Cardiac fibroblast (primary cell): ENCODE measurements at regions not wholly inside any gene's neighbourhood (a gene's known extent, or its start where the extent isn't known, plus 50 kb on each side); places are given as distances from the start of the nearest gene placed in this dataset.

Source experiments
- DNase-seq, 2 donors: peaks; one replicate each; pipeline versions ENCODE4 v3.0.0 to v3.0.0-alpha.2; 2010; ENCODE audit warnings: low read depth in 2 of 2
- H3K4me3 ChIP-seq, 2 donors: replicated peaks in 1 of 2; 1 replicate in 1 of 2; 2 replicates in 1 of 2; pipeline ENCODE4 v1.5.1; 2011; ENCODE audit warnings: low read depth in 2 of 2, low read length in 2 of 2, mild to moderate bottlenecking in 2 of 2, moderate library complexity in 1 of 2
- TF ChIP-seq, protein P1 (sequence below): IDR thresholded peaks from one replicate; pipeline ENCODE4 v1.5.1; 2011; ENCODE audit warnings: low read depth, mild to moderate bottlenecking, low read length, inconsistent platforms

DNA sequence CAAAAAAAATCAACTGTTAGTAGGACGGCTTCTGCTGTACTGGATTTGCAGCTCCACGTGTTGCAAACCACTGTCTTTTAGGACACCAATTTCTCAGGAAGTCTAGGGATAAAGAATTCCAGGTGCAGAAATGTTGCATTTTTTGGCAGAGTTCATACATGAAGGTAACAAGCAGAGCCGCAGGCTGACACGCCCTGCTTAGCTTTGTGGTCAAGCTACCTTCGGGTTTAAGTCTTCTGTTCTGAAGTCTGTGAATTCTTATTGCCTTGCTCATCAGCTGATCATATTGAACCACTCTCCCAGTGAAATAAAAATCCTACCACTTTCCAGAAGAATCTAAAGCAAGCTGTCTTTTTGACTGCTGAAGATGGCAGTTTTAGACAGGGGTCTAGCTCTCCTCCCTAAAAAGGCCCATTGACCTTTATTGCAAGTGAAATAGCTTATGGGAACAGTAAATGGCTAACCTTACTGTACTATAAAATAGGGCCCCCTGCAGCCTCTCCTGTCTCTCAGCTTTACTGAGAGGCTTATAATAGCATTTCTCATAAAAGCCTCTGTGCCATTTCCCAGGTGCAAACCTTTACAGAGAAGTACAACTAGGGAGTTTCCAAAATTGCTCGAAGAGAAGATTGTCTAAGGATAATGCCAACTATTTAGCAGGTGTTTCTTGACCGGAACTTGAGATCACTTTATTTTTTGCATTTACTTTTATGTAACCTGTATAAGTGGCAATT is 262.2 kb upstream of the IL12A start:
- TF ChIP-seq, protein P1, sequence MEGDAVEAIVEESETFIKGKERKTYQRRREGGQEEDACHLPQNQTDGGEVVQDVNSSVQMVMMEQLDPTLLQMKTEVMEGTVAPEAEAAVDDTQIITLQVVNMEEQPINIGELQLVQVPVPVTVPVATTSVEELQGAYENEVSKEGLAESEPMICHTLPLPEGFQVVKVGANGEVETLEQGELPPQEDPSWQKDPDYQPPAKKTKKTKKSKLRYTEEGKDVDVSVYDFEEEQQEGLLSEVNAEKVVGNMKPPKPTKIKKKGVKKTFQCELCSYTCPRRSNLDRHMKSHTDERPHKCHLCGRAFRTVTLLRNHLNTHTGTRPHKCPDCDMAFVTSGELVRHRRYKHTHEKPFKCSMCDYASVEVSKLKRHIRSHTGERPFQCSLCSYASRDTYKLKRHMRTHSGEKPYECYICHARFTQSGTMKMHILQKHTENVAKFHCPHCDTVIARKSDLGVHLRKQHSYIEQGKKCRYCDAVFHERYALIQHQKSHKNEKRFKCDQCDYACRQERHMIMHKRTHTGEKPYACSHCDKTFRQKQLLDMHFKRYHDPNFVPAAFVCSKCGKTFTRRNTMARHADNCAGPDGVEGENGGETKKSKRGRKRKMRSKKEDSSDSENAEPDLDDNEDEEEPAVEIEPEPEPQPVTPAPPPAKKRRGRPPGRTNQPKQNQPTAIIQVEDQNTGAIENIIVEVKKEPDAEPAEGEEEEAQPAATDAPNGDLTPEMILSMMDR = no peak
- peak in 1 of 2 donors; percentile 51 for DNase-seq

DNA sequence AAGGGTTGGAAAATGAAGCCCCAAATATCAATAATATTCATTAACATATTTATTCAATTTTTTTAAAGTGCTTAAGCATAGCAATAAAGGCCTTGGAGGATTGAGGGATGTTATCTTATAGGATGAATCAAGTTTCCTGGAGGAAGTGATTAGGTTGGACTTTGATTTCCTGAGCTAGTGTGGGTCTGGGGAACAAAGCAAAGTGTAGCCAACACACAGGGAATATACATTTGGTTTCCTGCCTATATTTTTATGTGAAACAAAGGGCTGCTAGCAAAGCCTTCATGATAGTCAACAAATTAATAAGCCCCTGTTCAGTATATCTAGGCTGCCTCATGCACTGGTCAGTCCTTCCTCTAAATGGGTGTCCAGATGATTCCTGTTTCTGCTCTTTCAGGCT is 261.1 kb upstream of the IL12A start:
- H3K4me3 ChIP-seq = no peak overlapping the region
- TF ChIP-seq, protein P1 = no peak
- no peak for DNase-seq

More for the DNA sequence above, 262.2 kb upstream of the IL12A start:
- no peak overlapping the region for H3K4me3 ChIP-seq

DNA sequence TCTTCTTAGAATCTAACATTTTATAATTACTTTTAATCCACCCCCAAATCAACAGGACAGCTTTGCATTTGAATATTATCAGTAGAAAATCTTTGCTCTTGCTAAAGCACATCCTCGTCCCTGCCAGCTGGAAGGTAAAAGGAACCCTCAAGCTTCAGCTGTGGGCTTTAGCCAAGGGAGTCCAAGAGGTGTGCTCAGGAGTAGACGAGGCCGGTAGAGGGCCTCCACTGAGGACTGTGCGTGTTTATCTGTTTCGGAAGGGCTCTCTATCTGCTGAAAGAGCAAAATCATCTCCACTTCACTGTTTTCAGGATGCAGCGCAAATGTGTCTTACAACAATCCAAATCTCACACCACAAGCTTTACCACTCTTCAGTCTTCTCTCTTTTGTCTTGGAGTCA is 257.4 kb upstream of the IL12A start:
- TF ChIP-seq, protein P1 = no peak

DNA sequence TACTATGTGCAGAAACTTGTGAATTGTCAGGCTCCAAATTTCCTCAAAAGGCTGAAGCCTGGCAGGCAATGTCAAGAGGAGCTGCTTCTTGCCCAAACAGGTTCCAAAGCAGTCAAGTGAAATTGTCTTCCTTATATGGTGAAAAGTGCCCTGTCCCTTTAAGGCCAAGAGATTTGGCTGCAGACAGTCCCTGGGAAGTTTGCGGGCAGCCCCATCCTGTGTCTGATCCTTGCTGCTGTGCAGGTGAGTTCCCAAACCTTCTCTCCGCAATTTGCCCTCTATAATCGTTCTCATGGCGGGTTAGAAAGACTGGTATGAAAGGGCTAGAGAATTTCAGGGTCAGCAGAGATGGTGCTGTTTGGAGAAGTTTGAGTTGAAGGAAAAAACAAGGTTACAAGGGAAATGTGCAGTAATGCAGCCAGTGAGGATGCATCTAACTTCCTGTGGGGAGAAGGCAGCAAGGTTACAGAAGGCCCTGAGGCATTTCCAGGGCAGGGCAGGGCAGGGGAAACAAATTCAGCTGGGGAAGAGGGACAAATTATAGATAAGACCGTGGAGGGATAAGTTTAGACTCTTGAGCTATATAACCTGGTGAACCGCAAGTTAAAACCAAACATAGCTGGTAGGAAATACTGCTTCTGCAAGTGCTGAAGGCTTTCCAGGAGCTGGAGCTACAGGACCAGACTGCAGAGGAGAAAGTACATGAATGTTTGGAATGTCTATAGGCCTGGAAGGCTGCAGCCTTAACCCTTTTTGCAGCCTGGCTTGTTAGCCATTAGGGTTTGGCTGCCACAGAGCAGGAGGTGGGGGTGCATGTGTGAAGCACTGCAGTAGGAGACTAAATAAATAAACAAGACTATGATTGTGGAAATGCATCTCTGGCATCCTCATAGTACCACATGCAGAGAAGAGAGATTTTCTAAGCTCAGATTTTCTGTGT is 256.2 kb upstream of the IL12A start:
- peak; percentile 45 to 64 for DNase-seq
- H3K4me3 ChIP-seq = no peak overlapping the region
- TF ChIP-seq, protein P1 = no peak

More for the DNA sequence above, 257.4 kb upstream of the IL12A start:
- no peak overlapping the region for H3K4me3 ChIP-seq
- no peak for DNase-seq

DNA sequence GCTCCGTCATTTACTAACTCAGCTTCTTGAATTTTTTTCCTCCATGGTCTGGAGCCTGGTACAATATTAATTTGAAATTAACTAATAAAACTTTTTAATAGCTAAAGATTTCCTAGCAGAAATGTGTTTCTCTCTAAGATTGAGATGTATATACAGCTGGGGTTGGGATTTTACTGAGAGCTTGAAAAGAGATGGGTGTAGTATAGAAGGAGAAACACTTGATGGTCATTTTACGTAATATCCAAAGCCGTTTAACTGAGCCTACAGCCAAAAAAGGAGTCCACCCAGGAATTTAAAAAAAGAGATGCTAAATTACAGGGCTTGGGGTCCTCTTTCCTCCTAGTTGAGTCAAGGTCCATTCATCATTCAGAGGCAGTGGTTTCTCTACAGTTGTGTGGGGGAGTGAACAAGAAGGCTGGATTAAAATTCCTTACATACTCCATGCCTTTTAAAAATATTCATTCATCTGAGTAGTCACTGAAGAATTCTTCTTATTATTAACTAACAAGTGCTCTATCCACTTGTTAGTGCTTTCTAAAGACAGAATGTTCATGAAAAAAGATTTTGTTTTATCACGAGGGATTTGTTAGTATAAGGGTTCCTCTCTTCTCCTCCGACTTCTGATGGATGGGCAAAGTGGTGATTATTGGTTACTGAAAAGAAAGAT is 255.3 kb upstream of the IL12A start:
- DNase-seq = peak; percentile 62 to 80
- no peak overlapping the region for H3K4me3 ChIP-seq
- TF ChIP-seq, protein P1 = no peak

DNA sequence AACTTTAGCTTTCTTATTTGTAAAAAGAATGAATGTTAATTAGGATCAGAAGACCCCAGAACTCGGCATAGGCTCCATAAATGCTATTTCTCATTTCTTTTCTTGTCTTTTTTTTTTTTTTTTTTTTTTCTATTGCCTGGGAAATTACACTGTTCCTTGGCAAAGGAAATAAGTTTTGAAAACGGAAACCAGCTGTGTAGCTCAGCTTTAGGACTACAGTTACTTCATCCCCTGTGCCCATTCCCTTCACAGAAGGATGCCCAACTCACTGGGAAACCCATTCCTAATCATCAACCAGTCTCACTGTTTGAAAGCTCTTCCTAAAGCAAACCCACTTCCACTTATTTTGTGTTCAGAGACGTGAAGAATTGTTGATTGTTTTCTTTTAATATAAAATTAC is 254.0 kb upstream of the IL12A start:
- H3K4me3 ChIP-seq = no peak overlapping the region
- TF ChIP-seq, protein P1 = no peak
- no peak for DNase-seq
